H1 (cell line): ENCODE measurements at regions not wholly inside any gene's neighbourhood (a gene's known extent, or its start where the extent isn't known, plus 50 kb on each side); places are given as distances from the start of the nearest gene placed in this dataset.

ENCODE experiments used
- CTCF ChIA-PET: fragments of 300-600 bp; sonication (Branson Sonifier 250); formaldehyde crosslinking; loops from one replicate; lab custom pipeline; 2021; ENCODE audit not compliant: partially characterized antibody; lab: Charles Lee
- POLR2A ChIA-PET: fragments of 300-600 bp; sonication (Branson Sonifier 250); formaldehyde crosslinking; loops from one replicate; lab custom pipeline; 2021; ENCODE audit warnings: inconsistent platforms; ENCODE audit not compliant: partially characterized antibody; lab: Charles Lee
- DNase-seq, 2 experiments: peaks; one replicate each; pipeline versions ENCODE4 v3.0.0 to v3.0.0-alpha.2; 2010 to 2022; ENCODE audit warnings: low spot score in 2 of 2, low read depth in 1 of 2, mixed read lengths in 1 of 2
- FAIRE-seq: peaks from 2 replicates; lab custom pipeline; 2011; peaks lifted over from hg19 to GRCh38; lab: Jason Lieb, UNC
- H2AFZ ChIP-seq: 2 replicates; pipeline ENCODE4 v1.8.1; 2012; ENCODE audit warnings: low read length, inconsistent platforms
- H2AK5ac ChIP-seq: 2 replicates; pipeline ENCODE4 v1.6.1; 2013; ENCODE audit warnings: low read depth, low read length
- H2BK120ac ChIP-seq: replicated peaks from 2 replicates; pipeline ENCODE3; 2013; ENCODE audit warnings: low read depth, low read length, inconsistent platforms
- H2BK12ac ChIP-seq: 2 replicates; pipeline ENCODE4 v1.6.1; 2013; ENCODE audit warnings: low read depth, low read length
- H2BK15ac ChIP-seq: 2 replicates; pipeline ENCODE4 v1.6.1; 2013; ENCODE audit warnings: low read length
- H2BK20ac ChIP-seq: 2 replicates; pipeline ENCODE4 v1.6.1; 2013; ENCODE audit warnings: low read length
- H2BK5ac ChIP-seq: 2 replicates; pipeline ENCODE4 v1.6.1; 2013; ENCODE audit warnings: low read depth, low read length
- H3K14ac ChIP-seq: 2 replicates; pipeline ENCODE4 v1.6.1; 2013; ENCODE audit warnings: inconsistent platforms; ENCODE audit not compliant: insufficient read length
- H3K18ac ChIP-seq: 2 replicates; pipeline ENCODE4 v1.6.1; 2013; ENCODE audit warnings: low read length; ENCODE audit errors: extremely low read depth
- H3K23ac ChIP-seq: 2 replicates; pipeline ENCODE4 v1.6.1; 2013; ENCODE audit warnings: inconsistent platforms; ENCODE audit not compliant: insufficient read length
- H3K23me2 ChIP-seq: 2 replicates; pipeline ENCODE4 v1.6.1; 2013; ENCODE audit warnings: low read depth, low read length
- H3K27ac ChIP-seq: 2 replicates; pipeline ENCODE4 v1.6.1; 2011; ENCODE audit warnings: low read depth, low read length, inconsistent platforms
- H3K27me3 ChIP-seq, 4 experiments: replicated peaks in 1 of 4; 1 replicate in 1 of 4; 2 replicates in 3 of 4; pipeline versions ENCODE4 v1.6.1 to v1.8.1; 2011 to 2013; ENCODE audit warnings: low read length in 3 of 4, mild to moderate bottlenecking in 3 of 4, inconsistent platforms in 2 of 4, mixed read lengths in 2 of 4, moderate library complexity in 1 of 4; ENCODE audit not compliant: control insufficient read depth in 3 of 4, insufficient read depth in 3 of 4; ENCODE audit errors: extremely low read depth in 1 of 4
- H3K36me3 ChIP-seq, 4 experiments: 2 replicates each; pipeline versions ENCODE4 v1.6.1 to v1.8.1; 2011 to 2013; ENCODE audit warnings: mild to moderate bottlenecking in 4 of 4, low read length in 3 of 4, moderate library complexity in 2 of 4, control low read depth in 1 of 4, inconsistent platforms in 1 of 4; ENCODE audit not compliant: insufficient read depth in 4 of 4, control insufficient read depth in 2 of 4
- H3K4ac ChIP-seq: replicated peaks from 2 replicates; pipeline ENCODE3; 2013; ENCODE audit warnings: low read length, low read depth, mixed read lengths, inconsistent platforms; ENCODE audit not compliant: insufficient read length
- H3K4me1 ChIP-seq, 4 experiments: replicated peaks in 1 of 4; 1 replicate in 1 of 4; 2 replicates in 3 of 4; pipeline versions ENCODE4 v1.6.1 to v1.8.1; 2011 to 2013; ENCODE audit warnings: low read length in 3 of 4, inconsistent platforms in 2 of 4, mixed read lengths in 1 of 4; ENCODE audit not compliant: insufficient read depth in 4 of 4, control insufficient read depth in 3 of 4
- H3K4me2 ChIP-seq, 2 experiments: 2 replicates each; pipeline versions ENCODE4 v1.6.1 to v1.8.1; 2011 to 2013; ENCODE audit warnings: low read depth in 2 of 2, low read length in 2 of 2, control low read depth in 1 of 2, inconsistent platforms in 1 of 2, mild to moderate bottlenecking in 1 of 2; ENCODE audit not compliant: insufficient read depth in 1 of 2
- H3K4me3 ChIP-seq, 4 experiments: fragments of 200-600, 300-600 bp in 1 of 4; sonication (generic), shearing (Covaris generic), sonication (Bioruptor Twin) in 1 of 4; 2 replicates each; pipeline versions ENCODE4 v1.5.1 to v1.8.1; 2011 to 2016; ENCODE audit warnings: low read length in 4 of 4, low read depth in 3 of 4, control low read depth in 2 of 4, inconsistent platforms in 2 of 4, mild to moderate bottlenecking in 2 of 4, mixed read lengths in 1 of 4, moderate library complexity in 1 of 4; ENCODE audit not compliant: insufficient read depth in 2 of 4; ENCODE audit errors: extremely low read depth in 1 of 4
- H3K56ac ChIP-seq: replicated peaks from 2 replicates; pipeline ENCODE3; 2013; ENCODE audit warnings: low read depth, mild to moderate bottlenecking, mixed read lengths, low read length, inconsistent platforms; ENCODE audit not compliant: insufficient read length
- H3K79me1 ChIP-seq: 2 replicates; pipeline ENCODE4 v1.6.1; 2013; ENCODE audit warnings: low read depth, low read length, control low read depth
- H3K79me2 ChIP-seq, 2 experiments: 2 replicates each; pipeline versions ENCODE4 v1.6.1 to v1.8.1; 2012 to 2013; ENCODE audit warnings: low read length in 2 of 2, mild to moderate bottlenecking in 2 of 2, inconsistent platforms in 1 of 2; ENCODE audit not compliant: insufficient read depth in 2 of 2, control insufficient read depth in 1 of 2
- H3K9ac ChIP-seq, 4 experiments: replicated peaks in 1 of 4; 1 replicate in 1 of 4; 2 replicates in 3 of 4; pipeline versions ENCODE4 v1.6.1 to v1.8.1; 2011 to 2013; ENCODE audit warnings: low read depth in 3 of 4, low read length in 3 of 4, control low read depth in 2 of 4, mild to moderate bottlenecking in 2 of 4, moderate library complexity in 2 of 4, inconsistent platforms in 1 of 4; ENCODE audit errors: extremely low read depth in 1 of 4
- H3K9me3 ChIP-seq, 2 experiments: 2 replicates each; pipeline versions ENCODE4 v1.6.1 to v1.8.1; 2012 to 2013; ENCODE audit warnings: mild to moderate bottlenecking in 2 of 2, moderate library complexity in 2 of 2, control low read depth in 1 of 2, inconsistent platforms in 1 of 2, low read depth in 1 of 2, low read length in 1 of 2, mixed read lengths in 1 of 2; ENCODE audit not compliant: insufficient read depth in 2 of 2
- H4K20me1 ChIP-seq, 2 experiments: replicated peaks in 1 of 2; 2 replicates each; pipeline versions ENCODE3 to v1.8.1; 2011 to 2013; ENCODE audit warnings: inconsistent platforms in 2 of 2, low read length in 2 of 2, mild to moderate bottlenecking in 1 of 2; ENCODE audit not compliant: insufficient read depth in 2 of 2, control insufficient read depth in 1 of 2
- H4K5ac ChIP-seq: 2 replicates; pipeline ENCODE4 v1.6.1; 2013; ENCODE audit warnings: low read length, low read depth, mixed read lengths, inconsistent platforms; ENCODE audit not compliant: insufficient read length
- H4K8ac ChIP-seq: 2 replicates; pipeline ENCODE4 v1.8.0; 2013; ENCODE audit warnings: mild to moderate bottlenecking, moderate library complexity, low read length, inconsistent platforms; ENCODE audit not compliant: insufficient read depth; ENCODE audit errors: extremely low read depth
- H4K91ac ChIP-seq: replicated peaks from 2 replicates; pipeline ENCODE3; 2013; ENCODE audit warnings: low read length, mixed read lengths, inconsistent platforms; ENCODE audit not compliant: insufficient read length
- BACH1 ChIP-seq: IDR thresholded peaks from 2 replicates; pipeline ENCODE4 v1.6.1; 2012; ENCODE audit warnings: low read length, improper control_type of control experiment
- CTBP2 ChIP-seq: IDR thresholded peaks from 2 replicates; pipeline ENCODE4 v1.7.0; 2011; ENCODE audit warnings: borderline replicate concordance, mild to moderate bottlenecking, moderate library complexity, mixed read lengths, low read length; ENCODE audit not compliant: insufficient read depth, insufficient read length
- EP300 ChIP-seq, 2 experiments: IDR thresholded peaks; 1 replicate in 1 of 2; 2 replicates in 1 of 2; pipeline ENCODE4 v1.6.1; 2011 to 2012; ENCODE audit warnings: low read depth in 2 of 2, low read length in 2 of 2, mild to moderate bottlenecking in 2 of 2, borderline replicate concordance in 1 of 2, inconsistent platforms in 1 of 2, moderate library complexity in 1 of 2
- NRF1 ChIP-seq: IDR thresholded peaks from 2 replicates; pipeline ENCODE4 v1.6.1; 2011; ENCODE audit warnings: mild to moderate bottlenecking, low read depth, low read length, improper control_type of control experiment
- SP1 ChIP-seq: IDR thresholded peaks from 2 replicates; pipeline ENCODE4 v1.6.1; 2011; ENCODE audit warnings: low read depth, low read length
- WGBS, 2 experiments: shearing (Covaris generic) in 1 of 2; methylation state at CpG; one replicate each; pipeline versions ENCODE4 v1.1.6 to v1.1.7; 2013 to 2015; ENCODE audit warnings: low lambda C conversion rate in 2 of 2, mixed read lengths in 2 of 2, inconsistent platforms in 1 of 2, low coverage in 1 of 2, missing lambda C conversion rate in 1 of 2; ENCODE audit not compliant: insufficient replicate concordance in 2 of 2, insufficient coverage in 1 of 2, insufficient read length in 1 of 2; ENCODE audit errors: extremely low coverage in 1 of 2, missing lambda C conversion rate in 1 of 2; 5-methylcytosine and 5-hydroxymethylcytosine counted together
- TF ChIP-seq, protein P1 (sequence below): IDR thresholded peaks from 2 replicates; pipeline ENCODE4 v1.6.1; 2011; ENCODE audit warnings: low read depth, mild to moderate bottlenecking, low read length; ENCODE audit not compliant: insufficient read depth
- TF ChIP-seq, protein P2 (sequence below): IDR thresholded peaks from 2 replicates; pipeline ENCODE4 v1.6.1; 2011; ENCODE audit warnings: low read length, improper control_type of control experiment

DNA sequence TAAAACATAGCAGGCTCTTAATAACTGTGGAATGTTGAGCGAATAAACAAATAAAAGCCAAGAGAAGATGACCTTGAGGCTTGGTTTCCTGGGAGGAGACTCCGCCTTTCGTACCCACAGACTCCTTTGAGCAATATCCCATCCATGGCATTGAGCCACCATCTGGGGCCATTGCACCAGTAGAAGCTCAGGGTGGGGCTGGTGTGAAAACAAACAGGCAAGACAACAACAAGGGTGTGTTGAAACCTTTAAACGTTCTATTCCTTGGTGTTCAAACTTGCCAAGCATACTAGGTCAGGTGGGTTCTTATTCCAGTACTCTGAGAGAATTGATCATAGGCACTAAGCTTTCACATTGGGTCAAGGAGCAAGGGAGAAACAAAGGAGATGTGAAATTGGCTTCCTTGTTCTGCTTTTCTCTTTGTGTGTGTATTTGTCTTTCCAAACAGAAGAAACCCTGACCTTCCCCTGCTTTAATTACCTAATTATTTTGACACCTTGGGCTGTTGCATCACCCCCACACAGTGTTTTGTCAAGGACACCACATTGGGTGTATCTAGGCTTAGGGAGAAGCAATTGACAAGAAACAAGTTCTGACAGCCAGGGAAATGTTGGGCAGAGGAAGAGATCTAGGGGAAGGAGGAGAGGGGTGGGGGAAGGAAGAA lies 105.1 kb upstream of the BCL6 start:
- no peak overlapping the region for H4K91ac ChIP-seq
- TF ChIP-seq EP300 (IDR thresholded peaks at IDR 0.05; ENCODE audit: borderline replicate concordance in 1 of 2, low read depth in 2 of 2, low read length in 2 of 2) (no peak), BACH1 (no peak), CTBP2 (no peak), SP1 (no peak), NRF1 (no peak)
- TF ChIP-seq, protein P1, sequence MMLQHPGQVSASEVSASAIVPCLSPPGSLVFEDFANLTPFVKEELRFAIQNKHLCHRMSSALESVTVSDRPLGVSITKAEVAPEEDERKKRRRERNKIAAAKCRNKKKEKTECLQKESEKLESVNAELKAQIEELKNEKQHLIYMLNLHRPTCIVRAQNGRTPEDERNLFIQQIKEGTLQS: no peak
- TF ChIP-seq, protein P2, sequence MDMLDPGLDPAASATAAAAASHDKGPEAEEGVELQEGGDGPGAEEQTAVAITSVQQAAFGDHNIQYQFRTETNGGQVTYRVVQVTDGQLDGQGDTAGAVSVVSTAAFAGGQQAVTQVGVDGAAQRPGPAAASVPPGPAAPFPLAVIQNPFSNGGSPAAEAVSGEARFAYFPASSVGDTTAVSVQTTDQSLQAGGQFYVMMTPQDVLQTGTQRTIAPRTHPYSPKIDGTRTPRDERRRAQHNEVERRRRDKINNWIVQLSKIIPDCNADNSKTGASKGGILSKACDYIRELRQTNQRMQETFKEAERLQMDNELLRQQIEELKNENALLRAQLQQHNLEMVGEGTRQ: no peak

More for the DNA sequence above, 105.1 kb upstream of the BCL6 start:
- H3K23ac ChIP-seq: no peak overlapping the region
- no peaks in the 10 kb centered on the region for H3K27me3 ChIP-seq
- no peak overlapping the region for H3K4me2 ChIP-seq
- no peak overlapping the region for H2BK20ac ChIP-seq
- WGBS, 2 experiments: 86% methylated on average over 4 of the region's 4 CpGs; no CpG with 5 or more reads in 1 of the 2 experiments
- no peak overlapping the region for H4K5ac ChIP-seq
- no peak overlapping the region for H2AK5ac ChIP-seq
- H2BK12ac ChIP-seq: no peak overlapping the region
- no peak overlapping the region for H3K4me3 ChIP-seq
- no peak for DNase-seq
- H4K20me1 ChIP-seq: no peaks in the 10 kb centered on the region
- peaks cover 5 to 10% of the 10 kb centered on the region in 2 experiments; a peak in 3 of 4 replicates for H3K9me3 ChIP-seq
- no peak overlapping the region for H2BK5ac ChIP-seq
- H3K27ac ChIP-seq: no peak overlapping the region
- no peaks in the 10 kb centered on the region; the same call in 1 of the 2 replicates for H3K23me2 ChIP-seq
- no peak overlapping the region for H3K56ac ChIP-seq
- no peaks in the 10 kb centered on the region for H3K4me1 ChIP-seq
- H3K79me2 ChIP-seq: no peaks in the 10 kb centered on the region
- no peak overlapping the region for H3K18ac ChIP-seq
- H3K14ac ChIP-seq: no peak overlapping the region
- no peak overlapping the region for H2AFZ ChIP-seq
- FAIRE-seq: no peak
- no peak overlapping the region for H3K9ac ChIP-seq
- ChIA-PET POLR2A (interaction anchor here (0.6 kb wide), 1 partner anchor 1311 kb away, joined by 3 read pairs; no protein-coding TSS in a partner anchor), CTCF (interaction anchor here (0.7 kb wide), 1 partner anchor 90 kb away, joined by 3 read pairs; no protein-coding TSS in a partner anchor)
- H3K36me3 ChIP-seq: no peaks in the 10 kb centered on the region
- no peak overlapping the region for H3K4ac ChIP-seq
- no peak overlapping the region for H4K8ac ChIP-seq
- H3K79me1 ChIP-seq: no peaks in the 10 kb centered on the region
- no peak overlapping the region for H2BK15ac ChIP-seq
- no peak overlapping the region for H2BK120ac ChIP-seq
